ENCODE measurements at regions not wholly inside any gene's neighbourhood (a gene's known extent, or its start where the extent isn't known, plus 50 kb on each side); places are given as distances from the start of the nearest gene placed in this dataset.

DNA sequence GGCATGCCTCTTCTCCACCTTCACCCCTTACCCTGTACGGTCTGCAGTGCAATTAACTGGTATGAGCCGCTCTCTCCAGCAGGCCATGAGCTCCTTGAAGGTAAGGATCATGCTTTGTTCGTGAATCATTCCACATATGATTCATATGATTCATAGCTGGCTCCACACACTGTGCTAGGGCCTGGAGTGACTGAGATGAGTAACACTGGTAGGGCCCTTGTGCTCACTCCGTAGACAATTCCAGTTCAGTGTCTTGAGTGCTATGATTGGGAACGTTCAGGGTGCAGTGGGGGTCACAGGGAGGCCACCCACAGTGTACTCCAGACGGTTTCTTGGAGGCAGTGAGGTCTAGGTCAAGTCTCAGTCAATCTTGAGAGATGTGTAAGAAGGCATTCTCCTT lies 239.8 kb downstream of the LMX1A start:
- DNase-seq (ENCODE audit: low spot score in 2 of 2) = no peak
- H3K9me3 ChIP-seq = no peaks in the 10 kb centered on the region

DNA sequence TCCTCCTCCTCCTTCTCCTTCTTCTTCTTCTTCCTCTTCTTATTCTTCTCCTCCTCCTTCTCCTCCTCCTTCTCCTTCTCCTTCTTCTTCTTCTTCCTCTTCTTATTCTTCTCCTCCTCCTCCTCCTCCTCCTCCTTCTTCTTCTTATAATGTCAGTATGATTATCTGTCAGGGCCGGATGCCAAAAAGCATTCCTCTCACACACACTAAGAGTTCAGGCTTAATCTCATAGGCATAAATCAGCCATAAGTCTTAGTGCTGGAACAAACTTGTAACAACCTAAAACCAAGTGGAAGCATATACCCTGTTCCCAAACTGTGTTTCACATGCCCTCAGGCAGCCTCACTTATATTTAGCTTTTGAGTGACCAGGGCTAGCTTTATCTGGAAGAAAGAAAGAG lies 240.3 kb downstream of the LMX1A start:
- no peaks in the 10 kb centered on the region for H3K9me3 ChIP-seq
- no peaks in the 10 kb centered on the region for H3K4me1 ChIP-seq
- DNase-seq (ENCODE audit: low spot score in 2 of 2) = no peak
- H3K27ac ChIP-seq = no peak overlapping the region
- H3K27me3 ChIP-seq = peaks cover 0 to 4% of the 10 kb centered on the region in 2 donors
- no peak overlapping the region for H3K4me3 ChIP-seq
- TF ChIP-seq POLR2A (IDR thresholded peaks at IDR 0.05) (no peak), POLR2AphosphoS5 (IDR thresholded peaks at IDR 0.05) (no peak)
- TF ChIP-seq, protein P1, sequence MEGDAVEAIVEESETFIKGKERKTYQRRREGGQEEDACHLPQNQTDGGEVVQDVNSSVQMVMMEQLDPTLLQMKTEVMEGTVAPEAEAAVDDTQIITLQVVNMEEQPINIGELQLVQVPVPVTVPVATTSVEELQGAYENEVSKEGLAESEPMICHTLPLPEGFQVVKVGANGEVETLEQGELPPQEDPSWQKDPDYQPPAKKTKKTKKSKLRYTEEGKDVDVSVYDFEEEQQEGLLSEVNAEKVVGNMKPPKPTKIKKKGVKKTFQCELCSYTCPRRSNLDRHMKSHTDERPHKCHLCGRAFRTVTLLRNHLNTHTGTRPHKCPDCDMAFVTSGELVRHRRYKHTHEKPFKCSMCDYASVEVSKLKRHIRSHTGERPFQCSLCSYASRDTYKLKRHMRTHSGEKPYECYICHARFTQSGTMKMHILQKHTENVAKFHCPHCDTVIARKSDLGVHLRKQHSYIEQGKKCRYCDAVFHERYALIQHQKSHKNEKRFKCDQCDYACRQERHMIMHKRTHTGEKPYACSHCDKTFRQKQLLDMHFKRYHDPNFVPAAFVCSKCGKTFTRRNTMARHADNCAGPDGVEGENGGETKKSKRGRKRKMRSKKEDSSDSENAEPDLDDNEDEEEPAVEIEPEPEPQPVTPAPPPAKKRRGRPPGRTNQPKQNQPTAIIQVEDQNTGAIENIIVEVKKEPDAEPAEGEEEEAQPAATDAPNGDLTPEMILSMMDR (IDR thresholded peaks at IDR 0.05) = no peak
- H3K36me3 ChIP-seq = no peaks in the 10 kb centered on the region
- intact Hi-C loops (cut with DNase I; ENCODE audit: low total_unique reads) = no loop called here

More for the DNA sequence above, 239.8 kb downstream of the LMX1A start:
- no peak overlapping the region for H3K4me3 ChIP-seq
- intact Hi-C loops (cut with DNase I; ENCODE audit: low total_unique reads) = no loop called here
- H3K27me3 ChIP-seq = peaks cover 0 to 4% of the 10 kb centered on the region in 2 donors
- TF ChIP-seq, protein P1 (IDR thresholded peaks at IDR 0.05) = no peak
- TF ChIP-seq POLR2A (IDR thresholded peaks at IDR 0.05) = no peak
- TF ChIP-seq POLR2AphosphoS5 (IDR thresholded peaks at IDR 0.05) = no peak
- H3K36me3 ChIP-seq = no peaks in the 10 kb centered on the region
- no peak overlapping the region for H3K27ac ChIP-seq
- H3K4me1 ChIP-seq = no peaks in the 10 kb centered on the region

DNA sequence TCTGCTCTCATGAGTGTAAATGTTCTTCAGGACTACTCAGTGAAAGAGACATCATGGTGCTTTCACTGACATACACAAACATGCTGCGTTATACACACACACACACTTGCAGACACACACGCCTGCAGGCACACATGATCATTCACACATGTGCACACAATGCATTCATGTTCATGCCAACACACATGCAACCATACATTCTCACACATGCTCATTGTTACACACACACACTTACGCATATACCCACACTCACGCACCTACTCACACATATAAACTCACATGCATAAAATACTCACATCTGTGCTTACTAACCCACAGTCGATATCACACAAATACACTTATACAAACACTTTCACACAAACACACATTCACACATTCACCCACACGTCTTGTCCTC lies 241.6 kb downstream of the LMX1A start:
- no peak overlapping the region for H3K27ac ChIP-seq
- H3K4me1 ChIP-seq = no peaks in the 10 kb centered on the region
- peaks cover 0 to 4% of the 10 kb centered on the region in 2 donors for H3K27me3 ChIP-seq
- no peak overlapping the region for H3K4me3 ChIP-seq
- H3K36me3 ChIP-seq = no peaks in the 10 kb centered on the region
- intact Hi-C loops (cut with DNase I; ENCODE audit: low total_unique reads) = no loop called here
- H3K9me3 ChIP-seq = no peaks in the 10 kb centered on the region
- DNase-seq (ENCODE audit: low spot score in 2 of 2) = no peak
- TF ChIP-seq POLR2AphosphoS5 (IDR thresholded peaks at IDR 0.05) = no peak
- TF ChIP-seq, protein P1 (IDR thresholded peaks at IDR 0.05) = no peak
- TF ChIP-seq POLR2A (IDR thresholded peaks at IDR 0.05) = no peak

DNA sequence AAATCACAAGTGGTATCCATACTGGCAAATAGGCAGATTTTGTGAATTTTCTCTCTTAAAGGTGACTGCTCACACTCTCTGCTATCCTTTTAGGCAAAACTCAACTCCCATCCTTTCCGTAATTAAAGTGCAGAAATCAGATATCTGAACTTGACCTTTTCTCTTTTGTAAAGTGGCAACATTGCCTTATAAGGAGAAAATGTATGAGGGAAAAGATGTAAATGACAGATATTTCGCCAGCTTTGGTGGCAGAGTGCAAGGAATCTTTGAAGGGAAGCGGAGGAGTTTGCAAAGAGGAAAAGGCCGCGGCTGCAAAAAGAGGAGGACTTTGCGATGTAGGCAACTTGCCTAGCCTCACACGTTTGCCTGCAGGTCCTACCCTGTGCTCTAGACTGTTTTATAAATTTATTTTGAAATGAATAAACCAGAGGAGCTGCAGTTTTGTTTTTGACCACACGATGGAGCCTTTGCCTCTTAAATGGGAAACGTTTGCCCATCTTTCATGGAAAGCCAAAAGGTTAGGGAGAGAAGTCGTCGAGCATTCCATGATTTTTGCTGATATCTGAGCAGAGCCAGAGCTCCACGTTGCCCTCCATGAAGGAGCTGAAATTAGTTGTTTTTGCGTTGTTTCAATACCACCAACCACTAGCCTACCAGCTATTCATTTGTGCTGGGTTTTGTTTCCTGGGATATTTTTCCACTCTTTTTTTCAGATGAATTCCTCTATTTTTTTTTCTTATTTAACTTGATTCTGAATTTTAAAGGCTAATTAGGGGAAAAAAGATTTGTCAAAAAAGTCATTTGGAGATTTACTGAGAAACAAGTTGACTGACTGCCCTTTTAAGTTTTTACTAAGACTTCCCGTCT lies 242.3 kb downstream of the LMX1A start:
- DNase-seq (ENCODE audit: low spot score in 2 of 2) = no peak
- Histone ChIP-seq H3K9me3 (no peaks in the 10 kb centered on the region), H3K36me3 (no peaks in the 10 kb centered on the region), H3K4me3 (no peak overlapping the region), H3K4me1 (no peaks in the 10 kb centered on the region), H3K27me3 (peaks cover 0 to 4% of the 10 kb centered on the region in 2 donors), H3K27ac (no peak overlapping the region)
- intact Hi-C loops (cut with DNase I; ENCODE audit: low total_unique reads) = no loop called here
- TF ChIP-seq, protein P1 (IDR thresholded peaks at IDR 0.05) = peak; percentile 37 to 52 (median 39)
- TF ChIP-seq POLR2A (IDR thresholded peaks at IDR 0.05) = no peak

DNA sequence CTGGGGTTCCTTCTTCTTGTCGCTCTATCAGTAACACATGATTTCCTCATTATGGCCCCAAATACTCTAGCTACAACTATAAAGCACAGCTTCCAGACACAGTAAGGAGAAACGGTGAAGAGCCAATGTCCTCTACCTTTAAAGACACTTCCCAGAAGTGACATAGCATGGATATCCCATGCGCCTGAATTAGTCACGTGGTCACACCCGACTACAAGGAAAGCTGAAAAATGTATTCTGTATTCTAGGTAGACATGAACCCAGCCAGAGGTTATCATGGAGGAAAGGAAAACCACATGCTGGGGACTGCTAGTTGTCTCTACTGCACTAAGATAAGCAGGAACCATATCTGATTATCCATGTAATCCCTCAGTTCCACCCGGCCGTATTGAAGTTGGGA lies 244.3 kb downstream of the LMX1A start:
- H3K4me1 ChIP-seq = no peaks in the 10 kb centered on the region
- no peaks in the 10 kb centered on the region for H3K27me3 ChIP-seq
- no peaks in the 10 kb centered on the region for H3K36me3 ChIP-seq
- intact Hi-C loops (cut with DNase I; ENCODE audit: low total_unique reads) = no loop called here
- TF ChIP-seq POLR2A (IDR thresholded peaks at IDR 0.05) (no peak), POLR2AphosphoS5 (IDR thresholded peaks at IDR 0.05) (no peak)
- TF ChIP-seq, protein P1 (IDR thresholded peaks at IDR 0.05) = no peak
- no peaks in the 10 kb centered on the region for H3K9me3 ChIP-seq
- no peak overlapping the region for H3K4me3 ChIP-seq
- DNase-seq (ENCODE audit: low spot score in 2 of 2) = no peak
- H3K27ac ChIP-seq = no peak overlapping the region
